ENCODE measurements at regions not wholly inside any gene's neighbourhood (a gene's known extent, or its start where the extent isn't known, plus 50 kb on each side); places are given as distances from the start of the nearest gene placed in this dataset.

DNA sequence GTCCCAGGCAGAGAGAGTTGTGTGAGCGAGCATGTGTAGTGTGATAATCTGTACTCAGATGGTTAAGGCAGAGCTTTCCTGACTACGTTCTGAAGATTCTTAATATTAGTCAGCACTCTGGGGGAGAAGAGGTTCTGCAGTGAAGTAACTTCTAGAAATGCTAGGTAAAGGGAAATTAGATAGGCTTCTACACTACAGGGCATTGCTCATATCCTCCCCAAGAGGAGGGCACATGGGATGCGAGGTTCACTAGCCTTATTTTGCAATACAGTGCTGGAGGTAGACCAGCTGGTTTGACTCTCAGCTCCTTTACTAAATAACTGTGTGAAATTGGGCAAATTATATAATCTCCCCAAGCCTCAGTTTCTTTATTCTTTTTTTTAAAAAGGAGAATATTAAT is 300.3 kb upstream of the PDZRN3 start:
- TF ChIP-seq, protein P1, sequence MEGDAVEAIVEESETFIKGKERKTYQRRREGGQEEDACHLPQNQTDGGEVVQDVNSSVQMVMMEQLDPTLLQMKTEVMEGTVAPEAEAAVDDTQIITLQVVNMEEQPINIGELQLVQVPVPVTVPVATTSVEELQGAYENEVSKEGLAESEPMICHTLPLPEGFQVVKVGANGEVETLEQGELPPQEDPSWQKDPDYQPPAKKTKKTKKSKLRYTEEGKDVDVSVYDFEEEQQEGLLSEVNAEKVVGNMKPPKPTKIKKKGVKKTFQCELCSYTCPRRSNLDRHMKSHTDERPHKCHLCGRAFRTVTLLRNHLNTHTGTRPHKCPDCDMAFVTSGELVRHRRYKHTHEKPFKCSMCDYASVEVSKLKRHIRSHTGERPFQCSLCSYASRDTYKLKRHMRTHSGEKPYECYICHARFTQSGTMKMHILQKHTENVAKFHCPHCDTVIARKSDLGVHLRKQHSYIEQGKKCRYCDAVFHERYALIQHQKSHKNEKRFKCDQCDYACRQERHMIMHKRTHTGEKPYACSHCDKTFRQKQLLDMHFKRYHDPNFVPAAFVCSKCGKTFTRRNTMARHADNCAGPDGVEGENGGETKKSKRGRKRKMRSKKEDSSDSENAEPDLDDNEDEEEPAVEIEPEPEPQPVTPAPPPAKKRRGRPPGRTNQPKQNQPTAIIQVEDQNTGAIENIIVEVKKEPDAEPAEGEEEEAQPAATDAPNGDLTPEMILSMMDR (conservative IDR thresholded peaks at IDR 0.05), result no peak
- no peak for TF ChIP-seq EZH2 (IDR thresholded peaks at IDR 0.05; ENCODE audit: low read depth)

All from PC-9 (cell line).